NCI-H82 (cell line): ENCODE measurements at regions not wholly inside any gene's neighbourhood (a gene's known extent, or its start where the extent isn't known, plus 50 kb on each side); places are given as distances from the start of the nearest gene placed in this dataset.

Source experiments
- DNase-seq: peaks from one replicate; lab custom pipeline; 2025; lab: John Stamatoyannopoulos, UW

DNA sequence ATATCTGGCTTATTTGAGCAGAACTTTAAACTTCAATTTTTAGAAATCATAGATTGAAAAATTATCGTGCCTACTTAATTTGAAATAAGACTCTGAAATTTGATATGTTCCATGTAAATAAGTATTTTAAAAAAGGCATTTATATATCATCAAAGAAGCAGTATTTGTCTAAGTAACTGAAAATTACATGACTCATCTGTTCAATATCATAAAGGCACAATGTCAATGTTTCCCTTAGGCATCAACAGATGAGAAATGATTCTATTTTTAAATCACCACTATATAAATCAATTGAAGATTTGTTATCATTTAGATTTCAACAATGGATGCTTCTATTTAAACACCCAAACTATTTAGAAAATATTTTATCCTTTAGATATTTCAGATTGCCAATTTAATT is 142.9 kb upstream of the POU5F2 start:
- DNase-seq: no peak

DNA sequence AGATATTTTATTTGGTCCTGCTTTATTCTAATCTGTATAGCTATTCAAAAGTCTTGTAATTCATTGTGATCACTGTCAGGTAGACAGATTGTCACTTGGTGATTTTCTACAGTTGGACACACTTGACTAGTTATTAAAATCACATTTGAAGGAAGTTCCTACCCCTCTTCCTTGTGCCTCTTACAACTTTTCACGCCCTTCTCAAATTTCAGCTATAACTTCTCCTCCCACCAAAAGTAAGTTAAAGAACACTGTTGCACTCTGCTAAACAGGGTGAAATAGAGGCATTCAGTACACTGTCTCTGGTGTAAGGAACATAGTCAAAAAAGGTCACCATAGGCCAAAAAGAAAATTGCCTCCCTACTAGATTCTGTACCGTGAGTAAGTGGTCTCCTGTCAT is 142.1 kb upstream of the POU5F2 start:
- DNase-seq: no peak

DNA sequence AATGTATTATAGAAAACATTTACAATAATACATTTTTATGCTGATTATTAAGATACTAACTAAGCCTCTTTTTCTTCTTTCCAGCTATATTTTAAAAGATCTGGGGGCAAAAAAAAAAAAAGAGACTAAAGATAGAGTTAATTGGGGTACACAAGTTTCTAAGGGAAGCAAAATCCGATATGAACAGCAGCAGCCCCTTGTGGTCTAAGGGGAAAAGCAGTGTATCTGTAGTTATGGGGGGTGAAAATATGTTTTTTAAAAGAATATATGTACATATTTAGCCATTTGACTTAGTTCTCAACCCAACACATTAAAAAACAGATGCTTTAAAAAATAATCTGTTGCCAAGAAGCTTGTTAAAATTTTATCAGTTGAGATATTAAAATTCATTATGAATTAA is 134.3 kb upstream of the POU5F2 start:
- no peak for DNase-seq

DNA sequence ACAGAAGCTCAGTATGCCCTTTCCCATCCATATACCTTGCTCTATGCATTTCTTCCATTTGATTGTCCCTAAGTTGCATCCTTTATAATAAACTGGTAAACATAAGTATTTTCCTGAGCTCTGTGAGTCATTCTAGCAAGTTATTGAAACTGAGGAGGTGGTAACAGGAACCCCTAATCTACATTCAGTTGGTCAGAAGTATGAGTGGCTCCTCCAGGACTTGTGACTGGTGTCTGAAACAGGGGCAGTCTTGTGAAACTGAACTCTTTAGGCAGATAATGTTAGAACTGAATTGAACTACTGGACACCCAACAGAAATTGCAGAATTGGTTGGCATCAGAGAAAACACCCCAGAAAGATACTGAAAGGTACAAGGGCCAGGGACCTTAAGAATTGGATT is 133.1 kb upstream of the POU5F2 start:
- no peak for DNase-seq

DNA sequence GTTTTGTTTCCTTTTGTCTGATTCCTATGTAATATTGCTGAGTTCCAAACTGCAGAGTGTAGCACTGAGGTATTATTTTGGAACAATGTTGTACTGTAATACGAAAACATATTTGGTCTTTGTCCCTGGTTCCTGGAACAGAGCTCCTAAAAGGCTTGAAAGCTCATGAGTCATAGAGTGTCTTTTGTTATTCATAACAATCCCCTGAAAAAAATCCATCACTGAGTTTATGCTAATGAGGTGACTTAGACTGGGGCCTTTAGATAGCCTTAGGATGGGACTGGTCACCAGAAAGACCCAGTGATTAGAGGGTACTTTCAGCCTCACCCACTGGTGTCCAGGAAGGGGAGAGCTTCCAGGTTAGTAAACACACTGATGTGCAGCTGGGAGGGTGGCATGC is 132.7 kb upstream of the POU5F2 start:
- no peak for DNase-seq

DNA sequence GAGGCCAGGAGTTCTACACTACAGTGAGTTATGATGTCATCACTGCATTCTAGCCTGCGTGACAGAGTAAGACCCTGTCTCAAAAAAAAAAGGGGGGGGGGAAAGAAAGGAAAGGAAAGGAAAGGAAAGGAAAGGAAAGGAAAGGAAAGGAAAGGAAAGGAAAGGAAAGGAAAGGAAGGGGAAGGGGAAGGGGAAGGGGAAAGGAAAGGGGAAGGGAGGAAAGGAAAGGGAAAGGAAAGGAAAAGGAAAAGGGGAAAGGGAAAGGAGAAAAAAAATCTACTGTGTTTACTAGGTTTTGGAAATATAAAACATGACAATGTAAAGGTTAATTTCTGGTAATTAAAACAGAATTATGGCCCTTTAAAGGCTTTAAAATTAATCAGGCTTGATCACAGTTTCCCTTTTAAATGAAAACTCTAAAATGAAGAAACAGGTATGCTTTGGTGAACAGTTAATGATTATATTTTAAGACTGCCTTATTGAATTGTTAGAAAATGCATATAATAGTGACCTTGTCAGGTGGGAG is 131.9 kb upstream of the POU5F2 start:
- no peak for DNase-seq

DNA sequence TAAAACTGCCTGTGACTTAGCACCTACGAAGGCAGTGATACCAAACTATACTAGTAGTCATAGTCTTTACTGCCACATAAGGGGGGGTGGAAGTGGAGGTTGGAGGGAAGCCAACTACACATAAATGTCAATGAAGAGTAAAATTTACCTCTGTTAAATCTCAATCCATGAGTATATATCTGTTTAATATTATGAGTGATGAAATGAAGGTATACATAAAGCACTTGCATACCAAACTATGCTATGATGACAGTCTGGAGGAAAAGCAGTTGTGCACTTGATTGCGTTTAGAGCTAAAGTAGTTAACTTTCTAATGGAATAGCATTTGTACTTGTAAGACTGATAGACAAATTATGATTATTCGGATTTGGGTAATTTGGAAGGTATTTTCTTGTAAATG is 129.2 kb upstream of the POU5F2 start:
- DNase-seq: no peak

DNA sequence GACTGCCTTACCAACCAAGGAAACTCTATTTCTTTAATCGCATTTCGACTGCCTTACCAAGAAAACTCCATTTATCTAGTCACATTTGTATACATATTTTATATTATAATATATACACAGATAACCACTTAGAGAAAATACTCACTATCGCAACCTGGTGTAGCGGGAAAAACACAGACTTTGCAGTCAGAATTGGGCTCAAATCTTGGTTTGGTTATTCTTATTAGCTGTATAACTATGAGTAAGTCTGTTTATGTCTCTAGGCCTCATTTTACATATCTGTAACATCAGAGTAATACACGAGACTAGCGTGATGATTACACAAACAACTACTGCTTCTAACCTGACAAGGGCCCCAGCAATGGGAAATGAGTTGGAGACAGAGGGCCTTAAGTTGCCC is 127.5 kb upstream of the POU5F2 start:
- no peak for DNase-seq

DNA sequence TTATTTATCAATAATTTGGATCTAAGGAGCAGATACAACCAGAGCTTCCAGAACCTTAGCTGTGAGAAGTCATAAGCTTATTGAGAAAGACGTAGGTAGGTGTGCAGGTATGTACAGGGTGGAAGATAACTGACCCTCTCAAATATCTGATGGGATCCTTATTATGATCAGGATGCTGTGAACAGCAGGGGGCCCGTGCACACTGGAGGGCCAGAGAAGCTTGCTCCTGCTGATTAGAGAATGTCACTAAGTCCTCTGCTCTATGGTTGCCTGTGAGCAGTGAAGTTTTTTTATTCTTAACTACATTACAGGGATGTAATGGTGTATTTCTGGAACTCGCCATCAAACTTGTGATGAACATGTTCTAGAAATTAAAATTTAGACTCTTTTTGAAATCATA is 108.9 kb upstream of the POU5F2 start:
- peak; percentile 29 for DNase-seq

DNA sequence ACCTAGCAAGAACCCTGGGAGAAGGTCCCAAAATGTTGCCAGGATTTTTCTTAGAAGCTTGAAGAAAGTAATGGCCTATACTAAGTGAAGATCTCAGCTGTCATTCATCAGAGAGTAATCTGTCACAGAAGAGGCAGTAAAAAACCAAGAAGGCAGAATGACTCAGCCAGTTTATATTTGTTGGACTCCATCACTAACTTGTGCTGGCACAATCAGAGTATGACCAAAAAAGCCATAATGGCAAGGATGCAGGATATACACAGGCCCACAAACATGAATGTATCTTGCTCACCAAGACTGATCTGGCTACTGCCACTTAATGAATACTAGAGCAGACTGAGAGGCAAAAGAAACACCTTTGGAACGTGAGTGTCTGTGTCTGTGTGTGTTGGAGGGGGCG is 104.0 kb upstream of the POU5F2 start:
- DNase-seq: no peak

DNA sequence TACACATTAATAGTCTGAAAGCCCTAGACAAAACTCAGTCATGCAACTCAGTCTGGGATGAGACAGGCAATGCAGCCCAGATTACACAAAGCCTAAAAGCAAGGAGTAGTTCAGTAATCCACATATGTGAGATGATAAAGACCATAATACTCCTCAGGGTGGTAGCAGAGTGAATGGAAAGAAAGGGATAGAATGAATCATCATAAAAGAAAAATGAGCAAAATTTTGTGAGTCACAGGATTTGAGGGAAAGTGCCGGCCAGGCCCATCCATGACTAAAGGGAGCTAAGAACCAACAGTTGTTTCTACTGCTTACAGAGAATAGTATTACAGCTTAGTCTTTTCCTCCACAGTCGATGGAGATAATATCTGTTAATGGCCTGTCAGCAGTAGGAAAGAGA is 90.0 kb upstream of the POU5F2 start:
- no peak for DNase-seq

DNA sequence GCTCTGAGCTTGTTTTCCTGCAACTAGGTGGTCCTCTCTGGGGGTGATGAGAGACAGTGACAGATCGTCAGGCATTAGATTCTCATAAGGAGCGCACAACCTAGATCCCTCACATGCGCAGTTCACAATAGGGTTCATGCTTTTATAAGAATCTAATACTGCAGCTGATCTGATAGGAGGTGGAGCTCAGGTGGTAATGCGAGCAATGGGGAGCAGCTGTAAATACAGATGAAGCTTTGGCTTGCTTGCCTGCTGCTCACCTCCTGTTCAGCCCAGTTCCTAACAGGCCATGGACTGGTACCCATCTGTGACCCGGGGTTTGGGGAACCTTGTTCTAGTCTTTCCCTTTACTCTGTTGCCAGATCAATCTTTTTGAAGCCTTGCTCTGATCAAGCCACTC is 89.5 kb upstream of the POU5F2 start:
- no peak for DNase-seq

DNA sequence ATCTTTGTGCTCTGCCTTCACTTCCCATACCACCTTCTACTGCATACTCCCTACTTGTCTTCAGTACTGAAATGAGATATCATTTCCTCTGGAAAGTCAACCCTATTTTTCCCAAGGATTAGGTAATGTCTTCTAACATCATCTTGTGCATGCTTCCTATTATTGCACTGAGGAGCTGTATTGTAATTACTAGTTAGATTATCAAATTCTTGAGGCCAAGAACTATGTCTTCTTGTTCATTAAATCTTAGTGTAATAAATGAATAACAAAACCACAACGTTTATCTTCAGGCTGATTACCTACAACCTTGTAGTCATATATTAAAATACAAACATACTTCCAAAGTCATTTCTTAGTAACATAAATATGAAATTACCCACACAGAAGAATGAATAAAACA is 87.9 kb upstream of the POU5F2 start:
- no peak for DNase-seq

DNA sequence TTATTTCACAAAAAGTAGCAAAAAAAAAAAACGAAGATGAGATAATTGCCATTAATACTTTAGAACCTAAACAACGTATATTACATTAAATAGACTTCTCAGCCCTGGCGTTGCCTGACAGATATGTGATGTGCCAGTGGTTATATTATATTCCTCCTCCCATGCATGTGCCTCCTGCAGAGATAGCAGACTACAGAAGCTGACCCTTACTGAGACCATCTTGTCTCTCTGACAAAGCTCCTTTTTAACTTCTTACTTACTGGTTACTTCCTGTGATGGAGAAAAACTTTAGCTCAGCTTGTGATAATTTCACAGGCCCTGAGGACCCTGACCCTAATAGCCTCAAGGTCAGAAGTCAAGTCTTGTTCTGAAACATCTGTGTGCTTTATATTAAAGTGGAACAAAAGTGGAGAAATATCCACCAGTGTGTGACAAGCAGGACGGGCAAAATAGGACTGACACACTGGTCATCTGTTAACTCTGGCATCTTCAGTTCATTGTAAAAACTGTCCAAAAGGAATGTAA is 80.6 kb upstream of the POU5F2 start:
- DNase-seq: no peak

DNA sequence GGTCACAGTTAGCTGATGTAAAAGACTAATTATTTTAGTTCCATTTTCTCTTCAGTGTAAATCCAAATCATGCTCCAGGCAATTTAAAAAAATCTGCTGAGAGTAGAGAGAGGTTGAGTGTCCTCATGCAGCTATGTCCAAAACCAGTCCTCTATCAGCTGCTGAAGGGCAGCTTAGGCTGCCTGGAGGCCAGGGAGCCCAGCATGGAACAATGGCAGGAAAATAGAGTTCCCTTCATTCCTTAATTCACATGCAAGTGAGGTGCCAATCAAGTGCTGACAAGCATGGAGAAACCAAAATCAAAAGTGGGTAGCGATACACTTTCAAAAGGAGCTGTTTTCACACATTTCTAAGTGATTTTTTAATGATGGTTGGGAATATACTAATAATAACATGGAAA is 78.3 kb upstream of the POU5F2 start:
- DNase-seq: no peak

DNA sequence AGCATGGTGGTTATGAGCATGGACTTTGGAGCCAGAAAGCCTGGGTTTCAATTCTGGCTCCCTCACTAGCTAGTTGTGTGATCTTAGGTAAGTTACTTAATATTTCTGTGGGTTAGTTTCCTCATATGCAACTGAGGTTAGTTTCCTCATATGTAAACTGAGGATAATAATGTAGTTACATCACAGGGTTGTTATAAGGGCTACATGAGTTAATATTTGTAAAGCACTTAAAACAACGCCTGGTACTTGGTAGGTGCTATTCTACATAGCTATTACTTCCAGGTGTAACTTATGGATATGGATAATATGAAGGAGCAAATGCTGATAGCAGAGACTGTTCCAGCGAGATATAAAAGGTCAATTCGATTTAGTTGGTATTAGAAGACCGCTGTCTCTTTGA is 69.4 kb upstream of the POU5F2 start:
- no peak for DNase-seq

DNA sequence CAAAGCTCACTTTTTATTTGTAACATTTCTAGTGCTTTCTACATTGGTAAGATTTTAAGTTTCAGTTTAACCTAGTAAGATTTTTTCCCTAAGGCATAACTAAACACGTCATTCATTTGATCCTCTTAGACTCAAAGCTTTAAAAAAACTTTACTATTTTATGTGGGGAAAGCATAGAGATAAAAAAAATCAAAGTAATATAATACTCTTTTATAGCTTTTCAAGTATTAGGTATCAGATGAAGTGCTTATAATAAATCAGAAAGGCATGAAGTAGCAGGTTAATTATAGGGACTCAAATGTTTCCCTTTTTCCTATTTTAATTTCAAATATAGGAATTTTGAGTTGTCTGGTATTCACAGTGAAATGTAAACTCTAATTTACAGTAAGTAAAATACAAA is 68.0 kb upstream of the POU5F2 start:
- no peak for DNase-seq

DNA sequence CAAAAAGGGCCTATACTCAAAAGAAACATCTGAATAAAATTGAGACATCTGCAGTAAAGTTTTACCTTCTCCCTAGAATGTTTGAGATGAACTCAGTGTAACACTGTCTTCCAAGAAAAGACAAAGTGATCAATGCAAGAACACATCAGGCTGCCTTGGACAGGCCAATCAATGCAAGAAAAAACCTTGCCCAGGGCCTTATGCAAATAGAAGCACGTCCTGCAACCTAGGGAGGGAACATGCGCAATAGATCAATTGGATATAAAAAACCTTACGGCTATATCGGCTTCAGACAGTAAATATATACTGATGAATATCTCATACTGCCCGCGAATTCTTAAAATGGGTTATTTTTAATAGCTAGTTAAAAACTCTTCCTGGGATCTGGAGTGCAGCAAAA is 66.4 kb upstream of the POU5F2 start:
- no peak for DNase-seq

DNA sequence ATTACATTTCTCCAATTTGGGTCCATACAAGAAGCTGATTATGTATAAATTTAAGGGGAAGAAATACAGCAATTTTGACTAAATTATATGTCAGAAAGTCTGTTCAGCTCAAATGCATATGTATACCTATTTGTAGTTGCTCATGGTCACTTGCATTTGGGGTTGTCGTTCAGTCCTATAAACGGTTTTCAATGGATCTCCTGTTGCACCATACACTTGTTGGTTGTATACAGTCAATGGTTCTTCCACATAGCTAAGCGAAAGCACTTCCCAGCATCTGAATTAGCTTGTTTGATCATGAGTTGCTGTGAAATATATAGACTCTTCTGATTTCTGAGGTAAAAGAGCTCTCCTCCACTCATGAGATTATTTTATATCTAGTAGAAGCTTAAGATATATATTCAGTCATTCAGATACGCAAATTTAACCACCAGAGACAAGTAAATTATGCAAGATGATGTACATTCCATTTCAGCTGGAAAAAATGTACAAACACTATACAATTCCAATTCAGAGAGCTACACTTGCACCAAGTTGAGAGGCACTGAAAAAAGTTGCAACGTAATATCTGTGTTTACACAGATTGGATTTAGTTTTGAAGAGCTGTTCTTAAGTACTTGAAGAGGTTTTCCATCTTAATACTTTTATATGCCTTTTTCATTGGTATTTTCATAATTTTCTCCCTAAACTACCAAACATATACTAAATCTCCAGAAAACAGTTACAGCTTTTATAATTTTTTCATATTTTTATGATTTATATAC is 64.4 kb upstream of the POU5F2 start:
- DNase-seq: no peak

DNA sequence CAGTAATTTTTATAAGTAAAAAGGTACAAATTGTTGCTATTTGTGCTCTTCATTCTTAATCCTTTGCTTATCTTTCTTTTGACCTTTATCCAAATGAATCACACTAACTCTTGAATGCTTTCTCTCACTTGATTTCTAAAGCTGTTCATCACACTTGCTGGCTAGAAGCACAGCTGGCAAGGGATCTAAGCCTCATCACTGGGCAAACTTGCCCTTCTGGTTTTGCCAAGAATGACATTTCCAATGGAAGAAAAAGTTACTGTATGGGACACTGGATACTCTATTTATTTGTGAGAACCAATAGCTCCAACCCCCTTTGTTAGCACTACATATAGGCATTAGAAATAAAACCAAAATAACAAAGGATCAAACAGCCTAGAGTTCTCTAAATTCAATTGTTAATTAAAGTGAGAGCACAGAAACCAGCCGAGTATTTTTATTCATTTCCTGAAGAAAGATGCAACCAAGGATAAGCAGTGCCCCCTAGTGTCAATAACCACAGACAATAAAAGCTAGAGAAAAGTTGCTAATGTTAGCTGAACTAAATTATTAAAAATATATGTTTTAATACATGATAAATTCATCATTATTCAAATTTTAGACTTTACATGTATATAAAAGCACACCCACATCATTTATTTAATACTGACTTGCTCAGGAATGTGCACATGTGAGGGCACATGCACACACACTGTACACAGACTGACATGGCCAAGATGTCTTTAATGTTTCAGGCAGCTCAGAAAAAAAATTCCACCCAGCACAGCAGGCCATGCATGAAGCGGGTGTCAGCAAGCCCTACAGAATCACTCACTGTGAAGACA is 59.8 kb upstream of the POU5F2 start:
- DNase-seq: peak; percentile 67

DNA sequence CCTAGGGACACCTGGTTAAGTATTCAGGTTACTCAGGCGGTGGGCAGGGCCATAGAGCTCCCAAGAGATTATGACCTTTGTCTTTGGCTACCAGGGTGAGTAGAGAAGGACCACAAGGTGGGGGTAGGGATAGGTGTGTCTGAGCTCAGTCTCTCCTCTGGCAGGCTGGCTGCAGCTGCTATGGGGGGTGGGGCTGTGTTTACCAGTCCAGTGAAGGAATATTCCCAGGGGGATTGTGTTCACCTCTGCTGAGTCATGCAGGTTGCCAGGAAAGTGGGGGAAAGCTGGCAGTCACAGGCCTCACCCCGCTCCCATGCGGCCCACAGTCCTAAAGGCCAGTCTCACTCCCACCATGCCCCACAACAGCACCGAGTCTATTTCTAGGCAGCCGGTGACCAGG is 53.6 kb upstream of the POU5F2 start:
- peak; percentile 67 for DNase-seq

DNA sequence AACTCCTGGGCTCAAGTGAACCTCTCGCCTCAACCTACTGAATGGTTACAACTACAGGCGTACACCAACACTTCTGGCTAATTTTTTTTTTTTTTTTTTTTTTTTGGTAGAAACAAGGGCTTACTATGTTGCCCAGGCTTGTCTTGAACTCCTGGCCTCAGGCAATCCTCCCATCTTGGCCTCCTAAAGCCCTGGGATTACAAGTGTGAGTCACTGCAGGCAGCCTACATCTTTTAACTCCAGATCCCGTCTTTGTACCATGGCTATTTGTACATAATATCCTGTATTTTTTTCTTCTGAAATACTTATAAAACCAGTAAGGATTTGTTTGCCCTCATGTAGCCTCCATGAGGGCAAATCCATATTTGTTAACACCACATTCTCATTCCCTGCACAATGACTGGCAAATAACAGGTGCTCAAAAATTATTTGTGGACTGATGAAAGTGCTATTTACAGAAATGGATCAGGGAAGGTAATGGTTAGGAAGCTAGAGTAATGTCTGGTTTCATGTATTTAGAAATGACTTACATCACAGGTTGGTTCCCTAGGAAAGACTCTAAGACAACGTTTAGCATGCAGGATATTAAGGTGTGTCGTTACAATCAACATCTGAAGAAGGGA is 51.9 kb upstream of the POU5F2 start:
- DNase-seq: no peak

DNA sequence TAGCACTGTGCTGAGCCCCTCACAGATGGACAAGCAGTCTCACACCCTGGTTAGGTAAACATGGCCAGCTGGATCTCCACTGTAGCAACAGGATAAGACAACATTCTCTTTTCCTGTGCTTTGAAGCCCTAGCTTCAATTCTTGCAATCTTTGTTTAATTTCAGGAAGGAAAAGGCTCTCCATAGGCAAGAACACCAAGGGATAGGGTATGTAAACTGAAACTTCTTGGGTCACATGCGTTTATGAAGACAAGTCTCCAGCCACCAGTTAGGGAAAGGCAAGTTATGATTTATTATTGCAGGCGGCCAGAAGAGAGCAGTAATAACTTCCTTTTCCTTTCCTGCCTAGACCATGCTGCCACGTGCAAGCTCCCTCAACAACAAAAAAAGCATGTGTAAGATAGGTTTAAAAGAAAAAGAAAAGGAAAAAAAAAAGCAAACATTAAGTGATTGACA is 50.1 kb upstream of the POU5F2 start:
- DNase-seq: peak; percentile 54
